GM20000 (cell line): ENCODE measurements at regions not wholly inside any gene's neighbourhood (a gene's known extent, or its start where the extent isn't known, plus 50 kb on each side); places are given as distances from the start of the nearest gene placed in this dataset.

Experiments
- DNase-seq: peaks from one replicate; pipeline ENCODE4 v3.0.0; 2012; ENCODE audit warnings: low spot score
- CTCF ChIP-seq: IDR thresholded peaks from 2 replicates; pipeline ENCODE4 v1.5.1; 2012; ENCODE audit warnings: mild to moderate bottlenecking, control low read depth; ENCODE audit errors: extremely low read depth, missing control alignments

GRCh38 chr6:14283600-14284235 is 166.1 kb downstream of the CD83 start:
- no peak for TF ChIP-seq CTCF
- DNase-seq, result no peak

- no peak for TF ChIP-seq CTCF
- no peak for DNase-seq
Observed at GRCh38 chr6:14284969-14285590, 167.5 kb downstream of the CD83 start.

- DNase-seq, result no peak
Observed at GRCh38 chr6:14286144-14286543, 168.6 kb downstream of the CD83 start.

GRCh38 chr6:14286634-14287428 is 169.3 kb downstream of the CD83 start:
- no peak for DNase-seq
- no peak for TF ChIP-seq CTCF

More at GRCh38 chr6:14286144-14286543, 168.6 kb downstream of the CD83 start:
- no peak for TF ChIP-seq CTCF

GRCh38 chr6:14287707-14288106 is 170.1 kb downstream of the CD83 start:
- DNase-seq, result no peak
- no peak for TF ChIP-seq CTCF

- TF ChIP-seq CTCF, result no peak
- DNase-seq, result no peak
Observed at GRCh38 chr6:14288910-14289309, 171.3 kb downstream of the CD83 start.
